ENCODE measurements at regions not wholly inside any gene's neighbourhood (a gene's known extent, or its start where the extent isn't known, plus 50 kb on each side); places are given as distances from the start of the nearest gene placed in this dataset.

GRCh38 chr6:43838276-43839036, 68.4 kb downstream of the VEGFA start:
- H3K4me1 ChIP-seq: peaks cover 13 to 32% (median 30%) of the 10 kb centered on the region in 3 donors
- H3K27me3 ChIP-seq: no peaks in the 10 kb centered on the region
- DNase-seq (peak in 5 of 6 donors; percentile 43 to 68 (median 57)), FAIRE-seq (no peak), ATAC-seq (peak; percentile 64 to 79 (median 71))
- no peaks in the 10 kb centered on the region for H3K9me3 ChIP-seq
- peak overlapping the region in 3 of 4 donors; percentile 32 to 50 (median 39) for H3K27ac ChIP-seq
- H3K4me3 ChIP-seq: no peak overlapping the region
- no peaks in the 10 kb centered on the region for H3K36me3 ChIP-seq
- intact Hi-C loops (cut with DNase I): loop anchor here in 1 of 3 donors (5.0 kb wide), 1 partner anchor 66 kb away; the partner anchor contains the start of gene VEGFA
- peak; percentile 27 to 66 (median 54) for TF ChIP-seq CTCF (IDR thresholded peaks at IDR 0.05)
- 11 to 20% methylated on average over 9 of the region's 9 CpGs for WGBS, 2 donors

- peaks cover 22 to 40% (median 36%) of the 10 kb centered on the region in 3 donors for H3K4me1 ChIP-seq
- ATAC-seq (no peak), FAIRE-seq (no peak), DNase-seq (no peak)
- no peak overlapping the region for H3K27ac ChIP-seq
- H3K4me3 ChIP-seq: no peak overlapping the region
- WGBS, 2 donors: 0 to 2% methylated on average over 2 of the region's 2 CpGs
- H3K36me3 ChIP-seq: no peaks in the 10 kb centered on the region
- no peak for TF ChIP-seq CTCF (IDR thresholded peaks at IDR 0.05)
- intact Hi-C loops (cut with DNase I): loop anchor here in 1 of 3 donors (5.0 kb wide), 1 partner anchor 65 kb away; the partner anchor contains the start of gene VEGFA
- H3K9me3 ChIP-seq: no peaks in the 10 kb centered on the region
- H3K27me3 ChIP-seq: no peaks in the 10 kb centered on the region
These were observed 67.5 kb downstream of the VEGFA start for GRCh38 chr6:43837507-43837906.

- ATAC-seq (no peak), DNase-seq (no peak), FAIRE-seq (no peak)
- H3K9me3 ChIP-seq: no peaks in the 10 kb centered on the region
- H3K27me3 ChIP-seq: no peaks in the 10 kb centered on the region
- H3K36me3 ChIP-seq: no peaks in the 10 kb centered on the region
- TF ChIP-seq CTCF (IDR thresholded peaks at IDR 0.05): no peak
- H3K27ac ChIP-seq: no peak overlapping the region
- H3K4me3 ChIP-seq: no peak overlapping the region
- WGBS, 2 donors: 27 to 58% methylated on average over 7 of the region's 7 CpGs
- H3K4me1 ChIP-seq: peaks cover 22 to 42% (median 36%) of the 10 kb centered on the region in 3 donors
- intact Hi-C loops (cut with DNase I): loop anchor here in 1 of 3 donors (5.0 kb wide), 1 partner anchor 64 kb away; the partner anchor contains the start of gene VEGFA
These were observed 66.7 kb downstream of the VEGFA start for GRCh38 chr6:43836507-43837240.

All from pancreas (tissue), 10 donors.